Skin epidermis (tissue), 12 donors: ENCODE measurements at regions not wholly inside any gene's neighbourhood (a gene's known extent, or its start where the extent isn't known, plus 50 kb on each side); places are given as distances from the start of the nearest gene placed in this dataset.

Experiments
- H3K27ac ChIP-seq, 21 experiments: fragments of 200-600 bp; sonication (generic) in 11 of 21; one replicate each; pipeline ENCODE4 v1.5.0; 2020; ENCODE audit warnings: mild to moderate bottlenecking in 3 of 21, inconsistent platforms in 2 of 21, moderate library complexity in 2 of 21
- H3K4me3 ChIP-seq, 7 experiments: fragments of 200-600 bp; sonication (generic) in 2 of 7; one replicate each; pipeline ENCODE4 v1.5.0; 2020; ENCODE audit warnings: inconsistent platforms in 2 of 7, mild to moderate bottlenecking in 2 of 7, moderate library complexity in 1 of 7

DNA sequence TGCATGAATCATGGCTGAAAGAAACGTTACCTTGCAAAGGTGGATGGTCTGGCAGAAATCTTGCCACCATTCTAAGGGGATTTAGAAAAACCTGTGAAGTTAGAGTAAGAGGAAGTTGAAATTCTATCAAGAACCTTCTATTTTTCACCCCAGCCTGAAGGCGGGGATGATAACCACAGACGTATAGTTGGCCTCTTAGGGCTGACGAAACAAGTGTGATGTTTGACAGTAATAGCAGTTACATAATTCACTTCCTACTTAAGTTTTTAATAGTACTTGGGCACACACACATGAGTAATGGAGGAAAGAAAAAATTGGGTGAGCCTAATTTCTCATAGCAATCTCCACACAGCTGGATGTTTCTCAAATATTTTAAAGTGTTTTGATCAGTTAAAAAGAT, 336.6 kb upstream of the SALL3 start:
- Histone ChIP-seq H3K27ac (no peak overlapping the region), H3K4me3 (no peak overlapping the region)

DNA sequence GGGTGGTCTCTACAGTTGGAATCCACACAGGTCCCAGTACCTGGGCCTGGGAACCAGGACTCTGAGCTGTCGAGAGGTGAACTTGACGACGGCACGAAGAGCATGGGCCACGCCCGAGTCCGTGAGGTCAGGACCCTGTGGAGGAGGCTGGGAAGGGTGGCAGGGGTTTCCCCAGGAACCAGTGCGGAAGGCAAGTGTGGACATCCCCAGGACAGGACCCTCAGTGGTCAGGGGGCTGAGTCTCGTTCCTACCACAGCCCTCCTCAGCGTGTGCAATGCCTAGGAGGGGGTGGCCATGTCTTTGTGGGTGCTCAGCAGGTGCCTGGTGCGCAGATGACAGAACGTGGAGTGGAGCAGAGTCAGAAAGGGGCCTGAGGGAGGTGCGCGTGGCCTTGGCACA, 335.6 kb upstream of the SALL3 start:
- Histone ChIP-seq H3K4me3 (no peak overlapping the region), H3K27ac (no peak overlapping the region)

DNA sequence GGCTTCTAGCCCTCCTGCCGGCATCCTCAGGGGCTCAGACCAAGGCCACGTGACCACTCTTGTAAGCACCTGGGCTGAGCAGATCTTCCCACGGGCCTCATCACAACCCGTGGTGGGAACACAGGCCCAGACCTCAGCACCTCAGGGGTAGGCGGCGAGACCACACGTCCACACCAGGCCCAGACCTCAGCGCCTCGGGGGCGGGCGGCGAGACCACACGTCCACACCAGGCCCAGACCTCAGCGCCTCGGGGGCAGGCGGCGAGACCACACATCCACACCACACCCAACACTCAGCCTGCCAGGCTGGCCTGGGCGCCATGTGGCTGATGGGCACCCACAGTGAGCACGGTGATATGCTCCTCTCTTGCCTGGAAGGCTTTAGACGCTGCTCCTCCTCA, 334.4 kb upstream of the SALL3 start:
- Histone ChIP-seq H3K27ac (no peak overlapping the region), H3K4me3 (no peak overlapping the region)

DNA sequence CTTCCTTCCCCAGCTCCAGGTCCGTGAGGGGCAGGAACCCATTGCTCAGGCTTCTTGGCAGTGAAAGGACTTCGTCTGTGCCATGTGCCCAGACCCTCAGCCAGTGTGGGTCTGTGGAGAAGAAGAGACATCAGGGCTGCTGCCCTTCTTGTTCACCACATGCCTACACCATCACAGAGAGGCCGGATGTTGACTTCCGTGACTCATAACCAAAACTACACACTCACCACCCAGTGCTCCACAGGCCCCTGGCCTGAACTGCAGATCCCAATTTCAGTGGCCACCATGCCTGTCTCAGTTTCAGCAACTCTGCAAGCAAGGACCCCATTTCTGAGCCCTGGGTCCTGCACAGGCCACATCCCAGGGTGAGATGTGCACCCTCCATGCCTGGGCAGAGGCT, 332.6 kb upstream of the SALL3 start:
- no peak overlapping the region for H3K27ac ChIP-seq
- no peak overlapping the region for H3K4me3 ChIP-seq

DNA sequence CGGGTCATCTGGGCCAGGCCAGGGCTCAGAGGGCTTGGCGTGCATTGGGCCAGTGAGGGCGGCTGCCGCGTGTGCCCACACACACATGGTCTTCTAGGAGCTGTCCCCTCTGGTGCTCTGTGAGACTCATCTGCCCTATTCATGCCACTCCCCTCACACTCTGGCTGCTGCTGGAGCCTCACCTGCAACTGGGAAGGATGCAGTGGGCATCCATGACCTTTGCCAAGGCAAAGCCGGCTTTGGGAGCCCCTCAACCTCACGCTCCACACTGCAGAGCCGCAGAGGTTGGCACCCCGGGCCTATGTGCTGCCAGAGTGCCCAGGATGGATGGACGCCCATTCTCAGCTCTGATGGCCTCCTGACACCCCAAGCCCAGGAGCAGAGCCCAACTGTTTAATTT, 330.2 kb upstream of the SALL3 start:
- Histone ChIP-seq H3K27ac (no peak overlapping the region), H3K4me3 (no peak overlapping the region)

DNA sequence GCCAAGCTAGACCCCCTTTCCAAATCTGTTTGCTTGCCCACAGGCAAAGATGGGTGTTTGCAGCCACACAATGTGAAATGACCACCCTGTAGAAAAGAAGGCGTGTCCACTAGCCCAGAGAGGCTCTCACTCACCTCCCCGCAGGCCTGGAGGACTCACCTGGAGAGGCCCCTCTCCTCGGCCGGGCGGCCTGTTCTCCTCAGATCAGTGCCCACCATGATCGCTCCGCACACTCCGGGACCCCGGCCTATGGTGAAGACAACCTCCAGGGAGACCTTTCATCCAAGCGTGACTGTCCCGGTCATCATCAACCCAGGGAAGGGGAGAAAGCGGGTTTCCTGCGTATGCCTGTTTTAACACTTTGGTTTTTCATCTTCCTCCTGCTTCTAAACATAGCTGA, 328.7 kb upstream of the SALL3 start:
- Histone ChIP-seq H3K4me3 (no peak overlapping the region), H3K27ac (no peak overlapping the region)

DNA sequence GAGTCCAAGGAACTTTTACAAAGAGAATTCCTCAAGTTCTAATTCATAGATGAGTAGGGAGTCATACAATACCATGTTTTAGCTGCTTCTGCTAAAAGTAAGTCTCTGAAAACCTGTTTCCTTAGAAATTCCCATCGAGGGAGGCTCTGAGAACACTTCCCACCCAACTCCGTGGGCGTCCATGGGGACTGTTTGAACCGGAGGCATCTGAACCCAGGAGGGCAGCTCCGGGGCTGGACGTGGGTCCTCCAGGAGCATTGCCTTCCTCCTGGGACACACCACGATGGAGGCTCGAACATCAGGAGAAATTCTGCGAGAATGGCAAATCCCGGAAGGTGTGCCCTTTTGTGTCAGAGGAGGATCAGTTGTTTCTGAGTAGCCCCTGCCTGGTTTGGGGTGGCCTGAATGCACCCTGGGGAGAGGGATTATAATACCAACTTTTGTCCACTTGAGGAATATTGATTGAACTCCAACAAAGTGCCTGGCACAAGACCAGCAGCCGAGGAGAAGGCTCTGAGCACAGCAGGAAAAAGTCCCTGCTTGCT, 327.5 kb upstream of the SALL3 start:
- Histone ChIP-seq H3K27ac (no peak overlapping the region), H3K4me3 (no peak overlapping the region)

DNA sequence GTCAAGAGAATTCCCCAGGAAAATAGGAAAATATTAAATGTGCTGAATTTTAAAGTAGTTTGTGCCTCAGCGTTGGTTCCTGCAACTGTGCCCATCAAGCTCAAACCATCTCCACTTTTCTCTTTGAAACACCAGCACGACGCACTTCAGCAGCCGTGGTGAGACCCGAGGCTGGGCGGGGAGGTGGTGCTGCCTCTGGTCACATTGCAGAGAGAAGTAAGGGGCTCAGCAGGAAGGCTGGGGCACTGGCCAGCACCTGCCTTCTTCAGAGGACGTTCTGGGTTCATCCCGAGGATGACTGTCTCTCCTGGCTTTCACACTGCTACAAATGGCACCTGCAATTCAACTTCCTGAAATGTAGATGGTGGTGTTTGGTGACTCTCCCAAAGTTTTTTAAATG, 323.7 kb upstream of the SALL3 start:
- no peak overlapping the region for H3K4me3 ChIP-seq
- H3K27ac ChIP-seq: no peak overlapping the region

DNA sequence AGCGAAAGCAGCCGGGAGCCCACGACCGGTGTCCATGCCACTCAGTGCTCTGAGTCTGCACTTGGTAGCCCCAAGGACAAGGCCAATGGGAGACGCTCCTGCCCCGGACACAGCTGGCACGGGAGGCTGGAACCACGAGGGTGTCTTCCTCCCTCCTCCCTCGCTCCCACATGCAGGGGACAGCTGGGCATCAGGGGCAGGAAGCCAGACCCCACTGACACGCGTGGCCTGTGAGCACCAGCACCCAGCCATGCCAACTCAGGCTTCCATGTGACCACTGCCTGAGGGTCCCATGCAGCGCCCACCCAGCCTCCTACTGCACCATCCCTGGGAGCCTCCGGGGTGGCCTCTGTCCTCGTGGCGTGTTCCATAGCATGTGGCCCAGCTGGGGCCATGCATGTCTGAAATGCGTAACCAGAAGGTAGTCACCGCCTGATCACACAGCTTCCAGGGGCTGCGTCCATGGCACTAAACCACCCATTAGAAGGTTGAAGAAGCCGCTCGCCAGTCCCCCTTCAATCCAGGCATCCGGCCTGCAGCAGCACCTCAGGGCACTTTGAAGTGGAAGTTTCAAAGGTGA, 323.2 kb upstream of the SALL3 start:
- Histone ChIP-seq H3K27ac (no peak overlapping the region), H3K4me3 (no peak overlapping the region)

DNA sequence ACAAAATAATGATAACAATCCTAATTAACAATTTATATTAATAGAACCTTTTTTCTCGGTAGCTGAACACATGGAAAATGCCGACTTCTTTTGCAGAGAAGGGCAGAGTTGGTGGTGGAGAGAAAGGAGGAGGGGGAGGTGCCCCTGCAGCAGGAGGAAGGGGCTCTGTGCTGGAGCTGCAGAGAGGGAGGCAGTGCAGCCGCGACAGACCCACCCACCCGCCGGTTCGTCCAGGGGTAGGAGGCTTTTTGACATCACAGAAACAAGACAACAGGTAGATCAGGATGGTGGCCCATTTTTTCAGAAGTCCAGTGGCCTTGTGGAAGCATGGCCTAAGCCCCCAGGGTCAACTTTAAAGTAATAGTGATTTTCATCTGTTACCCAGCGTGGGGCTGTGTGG, 321.1 kb upstream of the SALL3 start:
- Histone ChIP-seq H3K27ac (no peak overlapping the region), H3K4me3 (no peak overlapping the region)

DNA sequence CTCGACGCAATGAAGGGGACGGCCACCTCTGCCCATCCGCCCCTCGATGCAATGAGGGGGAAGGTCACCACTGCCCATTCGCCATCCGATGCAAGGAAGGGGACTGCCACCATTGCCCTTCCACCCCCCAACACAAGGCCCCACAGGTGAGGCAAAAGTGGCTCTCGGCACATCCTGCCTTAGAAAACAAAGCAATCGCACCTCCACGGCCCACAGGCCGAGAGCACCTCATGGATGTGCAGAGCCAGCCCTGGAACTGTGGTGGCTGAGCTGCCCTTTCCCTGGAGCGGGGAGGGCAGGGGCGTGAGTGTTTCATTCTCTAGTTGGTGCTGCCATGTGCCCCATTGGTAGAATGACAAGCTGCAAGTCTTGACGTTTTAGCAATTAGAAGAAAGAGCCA, 320.6 kb upstream of the SALL3 start:
- no peak overlapping the region for H3K4me3 ChIP-seq

DNA sequence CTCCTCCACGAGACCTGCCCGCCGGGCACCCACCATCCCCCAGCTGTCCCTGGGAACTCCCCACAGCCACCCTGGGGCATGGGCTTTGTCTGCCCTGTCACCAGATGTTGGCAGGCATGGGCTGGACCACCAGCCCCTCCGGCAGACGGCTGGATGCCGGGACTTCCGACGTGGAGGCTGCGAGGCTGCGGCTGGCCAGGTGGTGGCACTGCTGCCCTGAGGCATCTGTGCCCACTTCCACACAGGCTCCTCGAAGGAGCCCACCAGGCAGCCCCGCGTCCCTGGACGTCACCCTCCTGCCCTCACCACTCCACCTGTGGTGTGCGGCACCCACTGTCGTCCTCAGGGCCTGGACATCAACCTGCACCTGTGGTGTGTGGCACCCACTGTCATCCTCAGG, 319.9 kb upstream of the SALL3 start:
- H3K27ac ChIP-seq: no peak overlapping the region
- no peak overlapping the region for H3K4me3 ChIP-seq

More for the DNA sequence above, 320.6 kb upstream of the SALL3 start:
- no peak overlapping the region for H3K27ac ChIP-seq

DNA sequence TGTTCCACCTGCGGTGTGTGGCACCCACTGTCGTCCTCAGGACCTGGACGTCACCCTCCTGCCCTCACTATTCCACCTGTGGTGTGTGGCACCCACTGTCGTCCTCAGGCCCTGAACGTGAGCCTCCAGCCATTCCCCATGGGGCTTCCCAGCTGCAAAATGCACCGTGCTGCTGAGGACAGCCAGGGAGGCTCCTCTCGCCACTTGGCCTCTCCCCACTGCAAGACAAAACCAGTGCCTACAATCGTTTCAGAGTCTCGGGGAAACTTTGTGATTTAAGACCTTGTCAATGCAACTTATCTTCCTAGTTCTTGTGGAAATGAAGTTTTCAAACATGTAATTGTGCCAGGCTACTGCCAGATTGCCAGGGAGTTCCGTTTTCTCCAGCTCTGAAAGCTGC, 319.3 kb upstream of the SALL3 start:
- no peak overlapping the region for H3K4me3 ChIP-seq
- no peak overlapping the region for H3K27ac ChIP-seq

DNA sequence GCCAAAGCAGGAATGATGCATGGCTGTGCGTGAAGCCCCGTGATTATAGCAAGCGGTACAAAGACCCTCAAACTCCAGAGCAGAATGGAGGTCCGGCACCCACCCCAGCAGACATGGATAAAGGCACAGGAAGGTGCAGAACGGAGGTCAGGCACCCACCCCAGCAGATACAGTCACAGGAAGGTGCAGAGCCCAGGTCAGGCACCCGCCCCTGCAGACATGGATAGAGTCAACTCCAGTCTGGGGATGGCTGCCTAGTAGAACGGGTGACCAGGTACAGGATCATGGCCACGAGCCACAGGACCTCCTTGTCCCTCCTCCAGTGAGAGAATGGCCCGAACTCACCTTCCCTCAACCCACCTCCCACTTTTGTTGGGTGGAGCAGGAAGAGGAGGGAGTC, 318.3 kb upstream of the SALL3 start:
- Histone ChIP-seq H3K4me3 (no peak overlapping the region), H3K27ac (no peak overlapping the region)

DNA sequence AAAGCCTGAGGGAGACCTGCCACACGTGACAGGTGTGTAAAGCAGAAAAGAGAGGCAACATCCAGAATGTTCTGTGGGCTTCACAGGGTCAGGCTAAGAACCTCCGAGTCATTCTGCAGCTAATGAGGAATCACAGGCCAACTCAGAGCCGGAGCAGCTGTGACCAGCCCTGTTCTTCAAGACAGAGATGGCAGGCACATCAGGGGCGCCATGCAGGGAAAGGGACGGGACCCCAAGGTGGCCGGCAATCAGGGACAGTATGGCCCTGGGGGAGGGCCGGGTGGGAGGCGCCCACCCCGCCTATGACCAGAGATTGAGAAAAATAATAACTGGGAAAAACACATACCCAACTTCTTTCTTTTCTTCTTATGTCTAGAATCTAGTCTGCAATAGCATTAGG, 316.7 kb upstream of the SALL3 start:
- Histone ChIP-seq H3K27ac (no peak overlapping the region), H3K4me3 (no peak overlapping the region)

DNA sequence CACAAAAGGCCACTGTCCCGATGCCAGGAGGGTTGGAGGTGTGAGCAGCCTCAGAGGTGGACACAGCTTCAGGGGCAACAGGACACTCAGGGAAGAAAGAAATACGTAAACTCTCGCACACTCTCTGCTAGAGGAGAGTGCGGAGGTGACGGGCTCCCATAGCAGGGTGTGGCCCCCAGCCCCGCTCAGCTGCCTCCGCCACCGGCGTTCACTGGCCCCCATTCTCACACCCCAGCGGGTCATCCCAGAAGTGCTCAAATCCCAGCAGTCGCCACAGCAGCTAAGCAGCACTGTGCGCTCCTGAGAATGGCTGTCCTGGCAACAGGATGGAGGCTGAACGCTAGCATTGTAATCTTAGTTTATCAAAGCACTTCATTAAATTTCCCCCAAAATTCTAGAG, 315.6 kb upstream of the SALL3 start:
- H3K4me3 ChIP-seq: no peak overlapping the region
- H3K27ac ChIP-seq: no peak overlapping the region

DNA sequence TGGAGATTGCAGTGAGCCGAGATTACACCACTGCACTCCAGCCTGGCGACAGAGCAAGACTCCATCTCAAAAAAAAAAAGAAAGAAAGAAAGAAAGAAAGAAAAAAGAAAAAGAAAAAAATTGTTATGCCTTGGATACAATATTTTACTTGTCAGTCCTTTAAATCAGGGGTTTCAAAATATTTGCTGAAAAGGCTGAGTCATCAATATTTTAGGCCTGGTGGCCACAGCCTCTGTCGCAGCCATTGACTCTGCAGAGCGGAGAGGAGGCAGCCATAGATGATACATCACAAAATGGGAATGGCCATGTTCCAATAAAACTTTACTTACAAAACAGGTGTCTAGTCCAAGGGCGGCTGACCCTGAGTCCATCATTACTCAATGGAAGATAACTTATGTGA, 314.8 kb upstream of the SALL3 start:
- H3K27ac ChIP-seq: no peak overlapping the region
- no peak overlapping the region for H3K4me3 ChIP-seq

DNA sequence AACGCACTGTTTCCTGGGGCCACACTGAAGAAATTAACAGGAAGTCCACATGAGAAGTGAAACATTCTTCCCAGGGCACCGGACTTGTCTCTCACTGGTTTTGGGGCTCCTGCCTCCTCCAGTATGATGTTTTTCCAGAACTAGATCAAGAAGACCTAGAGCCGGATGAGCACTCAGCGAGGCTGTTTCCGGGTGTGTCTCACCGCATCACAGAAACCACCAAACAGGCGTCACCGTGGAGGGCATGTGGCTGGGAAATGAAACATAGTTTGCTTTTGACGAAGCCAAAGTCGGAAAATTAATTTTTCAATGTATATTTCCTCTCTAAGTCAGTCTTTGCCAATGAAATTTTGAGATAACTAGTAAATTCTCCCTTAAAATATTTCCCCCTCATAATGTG, 314.0 kb upstream of the SALL3 start:
- no peak overlapping the region for H3K27ac ChIP-seq

DNA sequence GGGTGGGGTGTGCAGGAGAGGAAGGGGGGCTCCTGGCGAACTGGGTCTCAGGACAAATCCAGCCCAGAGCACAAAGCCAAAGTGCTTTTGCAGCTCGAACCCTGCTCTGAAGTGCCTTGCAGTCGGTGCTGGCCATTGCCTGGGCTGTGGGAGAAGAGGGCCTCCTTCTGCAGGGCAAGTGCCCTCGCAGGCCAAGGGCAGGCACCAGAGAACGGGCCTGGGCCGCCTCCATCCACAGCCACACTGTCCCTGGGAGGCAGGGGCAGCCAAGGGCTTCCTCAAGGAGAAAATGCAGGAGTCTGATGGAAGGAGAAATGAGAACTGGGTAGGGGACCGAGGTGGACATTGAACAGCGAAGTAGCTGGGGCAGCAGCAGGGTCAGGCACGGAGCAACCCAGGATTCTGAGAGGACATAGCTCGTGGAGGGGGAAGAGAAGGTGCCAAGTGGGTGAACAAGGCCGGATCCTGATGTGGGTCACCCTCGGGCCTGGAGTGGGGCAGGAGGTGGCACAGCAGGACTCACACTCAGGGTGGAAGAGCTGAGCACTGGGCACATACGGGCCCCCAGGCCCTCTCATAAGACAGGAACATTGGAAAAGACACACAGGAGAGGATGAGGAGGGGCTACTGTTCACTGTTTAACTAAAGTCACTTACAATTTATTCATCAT, 312.8 kb upstream of the SALL3 start:
- Histone ChIP-seq H3K4me3 (no peak overlapping the region), H3K27ac (no peak overlapping the region)

More for the DNA sequence above, 314.0 kb upstream of the SALL3 start:
- no peak overlapping the region for H3K4me3 ChIP-seq

DNA sequence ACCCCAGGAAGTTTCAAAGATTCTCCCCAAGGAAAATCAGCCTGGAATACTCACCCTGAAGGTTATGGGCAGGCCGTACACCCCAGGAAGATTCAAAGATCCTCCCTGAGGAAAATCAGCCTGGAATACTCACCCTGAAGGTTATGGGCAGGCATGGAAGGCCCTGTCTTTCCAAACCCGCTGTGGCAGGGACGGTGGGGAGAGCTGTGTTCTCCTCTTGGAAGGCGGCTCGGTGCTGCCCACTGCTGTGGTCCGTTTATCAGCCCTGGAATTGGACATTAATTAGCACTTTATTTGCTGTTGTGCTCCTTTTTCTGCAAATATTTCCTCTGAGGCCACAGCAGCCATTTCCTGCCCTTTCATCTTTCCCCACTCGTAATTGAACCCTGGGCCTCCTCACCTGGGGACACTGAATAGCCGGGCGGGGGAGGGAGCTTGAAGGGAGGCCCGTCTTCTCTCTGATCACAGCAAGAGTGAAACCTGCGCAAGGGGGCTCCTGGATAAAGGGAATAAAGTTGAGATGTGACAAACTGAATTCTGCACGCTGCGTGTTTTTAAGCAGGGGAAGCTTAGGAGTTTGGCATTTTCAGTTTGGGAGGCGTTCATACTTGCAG, 308.7 kb upstream of the SALL3 start:
- Histone ChIP-seq H3K27ac (no peak overlapping the region), H3K4me3 (no peak overlapping the region)

DNA sequence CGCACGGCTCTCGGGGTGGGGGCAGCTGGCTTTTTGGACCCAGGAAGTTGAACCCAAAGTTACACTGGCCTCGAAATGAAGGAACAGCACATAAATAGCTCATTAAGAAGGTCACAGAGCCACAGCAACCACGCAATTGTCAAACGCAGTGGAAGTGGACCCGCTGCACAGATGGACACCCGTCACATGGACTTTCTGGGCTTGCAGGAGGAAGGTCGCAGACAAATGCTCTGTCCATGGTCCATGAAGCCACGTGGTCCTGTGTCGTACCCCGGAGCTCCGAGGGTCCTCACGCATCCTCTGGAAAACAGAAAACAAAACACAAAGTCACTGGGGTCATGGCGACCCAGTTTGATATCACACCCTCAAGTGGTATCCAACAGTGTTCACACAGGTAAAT, 308.1 kb upstream of the SALL3 start:
- H3K27ac ChIP-seq: no peak overlapping the region
- H3K4me3 ChIP-seq: no peak overlapping the region
